Activated T-helper 9 cell treated with anti-CD3 and anti-CD28 coated beads, Interleukin-2, amount 50 U/mL, for 16 hours (primary cell): ENCODE measurements at regions not wholly inside any gene's neighbourhood (a gene's known extent, or its start where the extent isn't known, plus 50 kb on each side); places are given as distances from the start of the nearest gene placed in this dataset.
"Not testable (repeated sequence)": the region's sequence is repeated elsewhere in the genome, so short reads cannot be mapped to it uniquely, and the experiment has no call there.

Experiments used
- DNase-seq: peaks from one replicate; pipeline ENCODE4 v3.0.0-alpha.2; 2020; ENCODE audit warnings: low read depth

DNA sequence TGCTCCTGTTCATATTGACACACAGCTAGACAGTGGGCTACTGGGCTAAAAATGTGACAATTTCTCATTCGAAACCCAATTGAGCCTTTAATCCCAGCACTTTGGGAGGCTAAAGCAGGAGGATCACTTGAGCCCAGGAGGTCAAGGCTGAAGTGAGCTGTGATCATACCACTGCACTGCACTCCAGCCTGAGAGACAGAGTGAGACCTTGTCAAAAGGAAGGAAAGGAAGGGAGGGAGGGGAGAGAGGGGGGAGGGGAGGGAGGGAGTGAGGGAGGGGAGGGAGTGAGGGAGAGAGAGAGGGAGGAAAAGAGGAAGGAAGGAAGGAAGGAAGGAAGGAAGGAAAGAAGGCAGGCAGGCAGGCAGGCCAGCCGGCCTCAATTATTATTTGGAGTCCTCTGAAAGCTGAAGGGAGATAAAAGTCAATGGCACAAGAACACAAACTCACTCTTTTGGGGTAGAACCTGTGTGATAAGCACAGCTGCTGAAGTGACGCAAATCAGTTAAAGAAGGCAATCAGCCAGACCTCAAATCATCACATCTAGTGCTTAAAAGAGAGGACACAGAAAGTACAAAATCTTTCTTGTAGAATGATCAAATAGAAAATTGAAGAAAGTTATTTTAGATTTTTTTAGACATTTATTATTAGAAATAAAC, 98.1 kb downstream of the CCDC71L start:
- no peak for DNase-seq

DNA sequence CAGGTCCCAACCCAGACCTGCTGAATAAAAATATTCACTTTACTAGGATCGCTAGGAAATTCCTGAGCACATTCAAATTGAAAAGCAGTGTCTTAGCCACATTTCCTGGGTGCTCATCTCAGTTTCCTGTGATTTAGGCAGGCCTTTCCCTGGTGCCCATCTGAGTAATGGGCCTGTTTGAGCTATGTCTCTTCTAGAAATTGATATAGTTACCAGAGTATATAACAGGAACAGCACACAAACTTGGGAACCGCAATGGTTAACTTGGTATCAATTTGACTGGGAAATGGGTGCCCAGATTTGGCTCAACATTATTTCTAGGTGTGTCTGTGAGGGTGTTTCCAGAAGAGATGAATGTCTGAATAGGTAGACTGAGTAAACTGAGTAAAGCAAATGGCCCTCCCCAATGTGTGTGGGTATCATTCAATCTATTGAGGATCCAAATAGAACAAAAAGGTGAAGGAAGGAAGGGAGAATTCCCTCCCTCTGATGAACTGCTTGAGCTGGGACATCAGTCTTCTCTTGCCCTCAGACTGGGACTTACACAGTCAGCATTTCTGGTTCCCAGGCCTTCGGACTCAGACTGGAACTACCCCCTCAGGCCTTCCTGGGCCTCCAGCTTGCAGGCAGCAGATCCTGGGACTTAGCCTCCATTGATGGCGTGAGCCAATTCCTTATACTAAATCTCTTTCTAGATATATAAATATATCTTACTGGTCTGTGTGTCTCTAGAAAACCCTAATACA, 99.1 kb downstream of the CCDC71L start:
- DNase-seq: no peak

DNA sequence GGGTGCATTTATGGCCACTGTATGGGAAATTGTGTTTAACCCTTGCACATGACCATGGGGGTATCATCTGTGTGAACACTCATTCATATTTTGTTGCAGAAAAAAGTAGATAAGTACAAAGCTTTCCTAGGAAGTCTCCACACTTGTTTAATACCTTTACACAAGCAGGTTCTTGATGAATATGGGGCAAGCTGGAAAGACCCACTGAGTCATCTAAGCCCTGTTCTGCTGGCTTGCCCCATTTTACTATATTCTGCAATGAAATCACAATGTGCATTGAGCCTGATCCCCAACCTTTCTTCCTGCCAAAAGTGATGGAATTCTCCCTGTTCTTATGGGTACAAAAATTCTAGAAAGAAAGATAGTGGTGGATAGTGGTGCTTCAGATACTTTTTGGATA, 99.8 kb downstream of the CCDC71L start:
- no peak for DNase-seq

DNA sequence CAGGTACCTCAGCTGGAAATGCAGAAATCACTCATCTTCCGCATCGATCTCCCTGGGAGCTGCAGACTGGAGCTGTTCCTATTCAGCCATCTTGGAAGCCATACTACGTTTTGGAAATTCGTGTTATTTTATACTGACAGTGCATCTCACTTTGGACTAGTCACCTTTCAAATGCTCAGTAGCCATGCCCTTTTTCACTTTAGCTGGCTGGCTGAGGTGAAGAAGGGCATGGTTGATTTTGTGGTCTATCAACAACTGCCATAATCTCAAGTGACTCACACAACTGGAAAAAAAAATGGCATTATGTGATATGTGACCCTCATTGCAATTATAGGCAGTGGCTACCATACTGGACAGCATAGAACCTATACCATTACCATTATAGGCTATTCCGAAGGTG, 100.5 kb downstream of the CCDC71L start:
- no peak for DNase-seq

DNA sequence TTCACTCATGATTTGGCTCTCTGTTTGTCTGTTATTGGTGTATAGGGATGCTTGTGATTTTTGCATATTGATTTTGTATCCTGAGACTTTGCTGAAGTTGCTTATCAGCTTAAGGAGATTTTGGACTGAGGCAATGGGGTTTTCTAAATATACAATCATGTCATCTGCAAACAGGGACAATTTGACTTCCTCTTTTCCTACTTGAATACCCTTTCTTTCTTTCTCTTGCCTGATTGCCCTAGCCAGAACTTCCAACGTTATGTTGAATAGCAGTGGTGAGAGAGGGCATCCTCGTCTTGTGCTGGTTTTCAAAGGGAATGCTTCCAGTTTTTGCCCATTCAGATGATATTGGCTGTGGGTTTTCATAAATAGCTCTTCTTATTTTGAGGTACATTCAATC, 104.7 kb downstream of the CCDC71L start:
- DNase-seq: not testable (repeated sequence)

DNA sequence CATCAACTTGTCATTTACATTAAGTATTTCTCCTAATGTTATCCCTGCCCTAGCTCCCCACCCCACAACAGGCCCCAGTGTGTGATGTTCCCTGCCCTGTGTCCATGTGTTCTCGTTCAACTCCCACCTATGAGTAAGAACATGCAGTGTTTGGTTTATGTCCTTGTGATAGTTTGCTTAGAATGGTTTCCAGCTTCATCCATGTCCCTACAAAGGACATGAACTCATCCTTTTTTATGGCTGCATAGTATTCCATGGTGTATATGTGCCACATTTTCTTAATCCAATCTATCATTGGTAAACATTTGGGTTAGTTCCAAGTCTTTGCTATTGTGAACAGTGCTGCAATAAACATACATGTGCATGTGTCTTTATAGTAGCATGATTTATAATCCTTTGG, 106.3 kb downstream of the CCDC71L start:
- DNase-seq: not testable (repeated sequence)

DNA sequence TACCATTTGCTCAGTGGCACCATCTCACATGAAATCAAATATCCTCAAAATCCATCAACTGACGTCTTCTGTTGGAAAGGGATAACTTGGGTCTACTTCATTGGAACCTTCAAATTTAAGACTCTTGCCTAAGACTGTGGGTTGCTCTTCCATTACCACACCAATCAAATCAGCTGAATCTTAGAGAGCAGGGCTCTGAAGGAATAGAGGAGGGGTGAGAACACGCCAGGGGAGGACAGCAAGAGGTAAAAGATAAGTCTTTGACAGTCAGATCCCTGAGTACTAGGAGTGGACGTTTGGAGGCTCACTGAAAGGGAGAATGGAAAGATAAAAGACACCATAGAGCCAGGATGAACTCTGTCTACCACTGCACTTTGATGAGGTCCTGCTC, 107.5 kb downstream of the CCDC71L start:
- no peak for DNase-seq

DNA sequence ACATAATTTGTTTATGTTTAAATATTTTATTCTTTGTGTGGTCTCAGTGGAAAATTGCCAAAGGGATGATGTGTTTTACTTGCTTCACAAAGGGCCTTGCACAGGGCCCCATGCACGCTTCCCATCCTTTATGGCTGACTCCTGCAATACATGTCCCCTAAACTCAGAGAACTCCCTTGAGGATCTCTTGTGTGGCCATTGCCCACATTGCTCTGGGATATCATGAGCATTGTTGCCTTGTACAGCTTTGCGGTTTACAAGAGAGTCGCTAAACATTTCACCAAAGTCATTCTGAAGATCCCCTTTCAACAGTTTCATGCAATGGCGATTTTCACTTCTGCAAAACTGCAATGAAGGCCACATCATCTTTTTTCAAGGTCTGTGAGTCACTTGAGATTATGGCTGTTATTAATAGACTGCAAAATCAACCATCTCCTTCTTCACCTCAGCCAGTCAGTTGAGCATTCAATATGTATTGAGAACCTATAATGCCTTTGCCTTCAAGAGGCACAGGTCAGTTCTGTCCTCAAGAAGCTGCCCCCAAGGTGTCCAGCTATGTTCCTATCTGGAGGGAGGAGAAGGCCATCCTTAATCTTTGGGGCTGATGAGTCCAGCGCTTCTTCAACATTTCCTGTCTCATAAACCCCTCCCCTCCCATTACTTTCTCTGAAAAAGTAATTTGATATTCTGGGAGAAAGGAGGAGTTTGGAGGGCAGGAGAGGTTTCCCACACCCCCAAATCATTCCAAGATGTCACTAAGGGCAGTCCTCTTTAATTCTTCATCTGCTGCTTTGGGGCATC, 108.1 kb downstream of the CCDC71L start:
- no peak for DNase-seq

DNA sequence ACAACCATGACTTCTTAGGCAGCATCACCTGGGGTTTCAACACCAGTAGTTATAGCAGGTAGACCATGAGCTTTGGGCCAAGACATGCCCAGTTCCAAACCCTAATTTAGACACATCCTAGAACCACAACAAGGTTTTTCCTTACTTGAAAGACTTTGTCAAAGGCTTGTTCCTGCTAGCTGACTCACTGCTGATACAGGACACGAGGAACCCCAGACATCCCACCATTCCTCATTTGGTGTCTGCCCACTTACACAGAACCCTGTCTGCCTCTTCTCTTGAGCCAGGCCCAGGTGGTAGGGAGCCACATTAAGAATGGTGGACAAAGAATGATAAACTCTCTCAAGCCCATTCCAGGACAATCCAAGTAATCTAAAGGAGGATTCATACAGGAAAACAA, 109.0 kb downstream of the CCDC71L start:
- no peak for DNase-seq

DNA sequence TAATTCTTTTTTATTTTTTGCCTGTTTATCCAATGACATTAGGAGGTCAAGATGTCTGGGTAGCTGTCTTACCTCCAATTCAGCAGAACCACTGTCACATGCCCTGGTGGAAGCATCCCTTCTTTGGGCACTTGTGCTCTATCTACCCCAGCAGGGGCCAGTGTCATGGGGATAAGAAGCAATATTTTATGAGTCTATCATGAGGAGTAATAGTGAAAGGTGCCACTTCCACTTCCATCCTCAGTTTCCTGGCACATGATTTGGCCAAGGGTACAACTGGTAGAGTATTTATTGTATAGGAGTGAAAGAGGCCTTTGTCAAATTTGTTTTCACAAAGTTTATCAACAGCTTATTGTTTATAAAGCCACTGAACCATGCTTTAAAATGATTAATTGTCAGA, 112.5 kb downstream of the CCDC71L start:
- DNase-seq: no peak

DNA sequence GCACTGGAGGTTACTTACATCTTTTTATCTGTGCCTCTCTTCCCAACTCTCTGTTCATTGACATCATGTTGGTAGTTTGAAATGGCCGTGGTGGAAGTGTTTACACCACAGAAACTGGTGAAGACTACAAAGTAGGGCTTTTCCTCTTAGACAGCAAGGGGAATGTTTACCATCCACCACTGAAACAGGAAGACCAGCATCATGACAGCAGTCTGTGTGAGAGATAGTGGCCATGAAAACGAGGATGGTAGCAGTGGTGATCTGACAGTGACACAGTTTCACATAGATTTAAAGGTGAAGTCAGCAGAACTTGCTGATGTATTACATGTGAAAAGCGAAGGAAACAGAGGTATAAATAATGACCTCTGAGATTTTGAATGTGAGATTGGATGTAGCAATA, 115.7 kb downstream of the CCDC71L start:
- DNase-seq: no peak

DNA sequence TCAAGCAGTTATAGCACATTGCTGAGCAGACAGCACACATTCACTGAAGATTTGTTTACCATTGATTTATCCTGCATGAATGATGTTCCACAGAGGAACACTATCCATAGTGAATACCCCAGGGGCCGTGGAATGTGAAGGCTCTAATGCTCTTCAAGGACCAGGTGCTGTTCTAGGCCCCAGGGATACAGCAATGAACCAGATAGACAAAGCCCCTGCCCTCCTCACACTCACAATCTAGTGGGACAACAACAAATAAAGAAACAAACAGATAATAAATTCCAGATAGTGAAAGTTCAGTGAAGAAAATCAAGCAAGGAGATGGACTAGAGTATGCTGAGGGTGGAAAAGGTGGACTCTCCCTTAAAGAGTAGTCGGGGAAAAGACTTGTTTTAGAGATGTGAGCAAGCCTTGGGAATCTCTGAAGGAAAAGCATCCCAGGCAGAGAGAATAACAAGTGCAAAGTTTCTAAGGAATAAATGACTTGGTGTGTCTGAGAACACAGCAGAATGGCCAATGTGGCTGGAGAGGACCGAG, 117.7 kb downstream of the CCDC71L start:
- no peak for DNase-seq

DNA sequence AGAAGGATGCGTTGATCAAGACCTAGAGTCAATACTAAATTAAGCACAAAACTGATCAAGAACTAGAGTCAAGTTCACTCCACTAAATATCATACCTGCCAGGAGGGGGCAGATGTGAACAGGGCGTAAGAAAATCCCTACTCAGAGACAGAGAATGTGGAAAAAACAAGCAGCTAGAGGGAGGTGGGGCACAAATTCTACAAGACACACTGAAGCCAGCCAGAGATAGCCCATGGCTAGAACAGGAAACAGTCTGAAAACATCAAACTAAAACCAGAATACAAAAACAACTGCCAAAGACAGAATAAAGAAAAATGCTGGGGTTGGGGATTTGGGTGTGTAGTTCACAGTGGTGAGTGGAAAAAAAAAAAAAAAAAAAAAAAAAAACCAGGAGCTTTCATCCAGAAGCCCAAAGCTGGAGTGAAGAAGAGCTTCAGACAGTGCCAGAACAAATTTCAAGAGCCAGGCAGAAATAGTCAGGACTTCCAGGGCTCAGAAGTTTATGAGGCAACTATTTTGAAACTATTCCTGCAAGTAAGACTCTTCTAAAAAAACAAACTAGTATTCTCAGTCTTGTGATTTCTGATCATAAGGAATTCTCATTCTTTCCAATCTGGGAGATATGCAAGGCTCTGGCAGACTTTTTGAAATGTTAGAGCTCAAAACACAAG, 118.3 kb downstream of the CCDC71L start:
- peak; percentile 0 for DNase-seq

DNA sequence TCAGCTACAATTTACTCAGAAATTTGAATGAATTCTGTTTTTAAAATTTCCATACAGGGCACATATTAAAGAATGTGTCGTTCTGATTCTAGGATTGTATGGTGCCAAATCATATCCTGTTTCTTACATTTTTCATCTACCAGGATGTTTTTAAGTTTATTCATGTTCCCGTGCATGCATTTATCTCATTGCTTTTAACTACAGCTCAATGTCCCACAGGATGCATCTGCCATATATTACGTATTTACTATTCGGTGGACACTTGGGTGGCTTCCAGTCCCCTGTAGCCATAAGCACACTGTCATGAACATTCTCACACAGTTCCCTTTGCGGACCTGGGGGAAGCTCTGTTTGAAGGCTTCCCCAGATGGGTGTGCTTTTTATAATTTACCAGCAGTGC, 122.3 kb downstream of the CCDC71L start:
- DNase-seq: no peak

DNA sequence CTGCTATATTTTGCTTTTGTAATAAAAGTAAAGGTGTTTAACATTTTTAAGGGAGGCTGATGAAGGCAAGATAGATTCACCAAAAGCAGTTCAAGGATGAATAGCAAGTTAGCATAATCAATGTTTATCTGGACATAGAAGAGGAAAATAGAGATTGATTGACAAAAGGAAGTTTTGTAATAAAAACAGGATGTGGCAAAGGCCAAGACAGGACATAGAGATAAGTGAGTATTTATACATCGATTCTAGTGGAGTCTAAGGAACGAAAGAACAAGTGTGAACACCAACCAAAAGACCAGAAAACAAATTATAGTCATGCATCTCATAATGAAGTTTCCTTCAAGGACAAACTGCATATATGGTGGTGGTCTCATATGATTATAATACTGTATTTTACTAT, 123.8 kb downstream of the CCDC71L start:
- DNase-seq: no peak

DNA sequence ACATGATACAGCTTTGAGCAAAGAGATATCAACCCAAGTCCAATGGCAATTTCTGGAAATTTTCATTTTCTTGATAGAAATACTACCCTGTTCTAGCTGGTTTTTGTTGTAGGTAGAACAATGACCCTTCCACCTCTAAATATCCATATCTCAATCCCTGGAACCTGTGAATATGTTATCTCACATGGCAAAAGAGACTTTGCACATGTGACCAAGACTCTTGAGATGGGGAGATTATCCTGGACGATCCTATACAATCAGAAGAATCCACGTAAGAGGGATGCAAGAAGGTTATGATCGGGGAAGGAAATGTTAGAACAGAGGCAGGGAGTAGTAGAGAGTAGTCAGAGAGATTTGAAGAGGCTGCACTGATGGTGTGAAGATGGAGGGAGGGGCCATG, 124.9 kb downstream of the CCDC71L start:
- no peak for DNase-seq

DNA sequence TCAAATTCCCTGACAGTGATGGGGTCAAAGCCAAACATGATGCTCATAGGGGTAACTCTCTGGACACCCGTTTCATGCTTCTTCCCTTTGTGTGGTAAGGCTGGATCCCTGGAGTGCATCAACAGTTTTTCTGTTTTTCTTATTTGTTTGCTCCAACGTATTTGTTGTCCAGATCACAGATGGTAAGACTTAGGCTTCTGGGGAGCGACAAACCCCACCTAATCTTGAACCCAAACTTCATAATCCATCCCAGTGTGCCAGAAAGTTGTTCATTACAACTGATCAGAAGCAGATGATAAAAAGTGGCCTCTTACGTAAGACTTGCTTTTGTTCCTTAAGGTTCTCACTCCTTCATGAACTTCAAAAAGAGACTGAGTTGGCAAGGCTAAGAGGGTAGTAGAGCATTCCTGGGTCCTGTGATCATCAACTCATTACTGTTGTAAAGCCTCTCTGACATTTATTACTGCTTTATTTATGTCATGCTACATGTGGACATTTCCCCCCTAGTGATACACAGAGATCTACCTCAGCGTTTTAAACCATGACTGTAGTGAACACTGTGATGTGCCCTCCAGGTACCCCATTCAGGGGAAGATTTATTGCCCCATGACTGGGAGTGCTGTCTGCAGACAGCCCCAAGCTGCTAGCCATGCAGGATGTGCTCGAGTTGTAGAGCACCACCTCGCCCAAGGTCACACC, 125.6 kb downstream of the CCDC71L start:
- DNase-seq: no peak

DNA sequence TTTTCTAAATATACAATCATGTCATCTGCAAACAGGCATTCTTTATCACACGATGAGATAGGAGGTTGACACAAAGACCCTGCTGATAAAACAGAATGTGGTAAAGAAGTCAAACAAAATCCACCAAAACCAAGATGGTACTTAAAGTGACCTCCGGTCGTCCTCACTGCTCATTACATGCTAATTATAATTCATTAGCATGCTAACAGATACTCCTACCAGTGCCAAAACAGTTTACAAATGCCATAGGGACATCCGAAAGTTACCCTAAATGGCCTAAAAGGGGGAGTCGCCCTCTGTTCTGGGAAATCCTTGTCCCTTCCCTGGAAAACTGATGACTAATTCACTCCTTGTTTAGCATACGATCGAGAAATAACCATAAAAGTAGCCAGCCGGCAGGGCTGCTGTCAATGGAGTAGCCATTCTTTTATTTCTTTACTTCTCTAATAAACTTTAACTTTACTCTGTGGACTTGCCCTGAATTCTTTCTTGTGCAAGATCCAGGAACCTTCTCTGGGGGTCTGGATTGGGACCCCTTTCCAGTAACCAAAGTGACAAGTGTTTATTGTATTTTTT, 126.6 kb downstream of the CCDC71L start:
- DNase-seq: no peak

DNA sequence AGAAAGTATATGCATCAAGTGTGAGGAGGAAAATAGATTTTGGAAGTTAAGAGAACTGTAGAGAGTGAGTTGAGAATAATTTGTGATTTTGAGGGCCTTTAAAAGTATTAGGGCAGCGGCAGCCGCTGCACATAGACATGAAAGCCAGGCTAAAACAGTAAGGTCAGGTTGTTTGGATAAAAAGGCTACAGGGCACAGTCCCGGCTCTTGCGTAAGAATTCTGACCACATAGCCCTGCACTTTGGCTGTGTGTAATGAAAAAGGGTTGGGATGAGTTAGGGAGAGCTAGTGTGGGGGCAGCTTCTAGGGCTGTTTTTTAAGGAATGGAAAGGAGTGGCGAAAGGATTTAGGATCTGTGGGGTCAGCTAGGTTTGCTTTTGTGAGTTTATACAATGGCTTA, 130.8 kb downstream of the CCDC71L start:
- DNase-seq: not testable (repeated sequence)

DNA sequence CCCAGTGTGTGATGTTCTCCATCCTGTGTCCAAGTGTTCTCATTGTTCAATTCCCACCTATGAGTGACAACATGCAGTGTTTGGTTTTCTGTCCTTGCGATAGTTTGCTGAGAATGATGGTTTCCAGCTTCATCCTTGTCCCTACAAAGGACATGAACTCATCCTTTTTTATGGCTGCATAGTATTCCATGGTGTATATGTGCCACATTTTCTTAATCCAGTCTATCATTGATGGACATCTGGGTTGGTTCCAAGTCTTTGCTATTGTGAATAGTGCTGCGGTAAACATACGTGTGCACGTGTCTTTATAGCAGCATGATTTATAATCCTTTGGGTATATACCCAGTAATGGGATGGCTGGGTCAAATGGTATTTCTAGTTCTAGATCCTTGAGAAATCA, 134.3 kb downstream of the CCDC71L start:
- DNase-seq: not testable (repeated sequence)

DNA sequence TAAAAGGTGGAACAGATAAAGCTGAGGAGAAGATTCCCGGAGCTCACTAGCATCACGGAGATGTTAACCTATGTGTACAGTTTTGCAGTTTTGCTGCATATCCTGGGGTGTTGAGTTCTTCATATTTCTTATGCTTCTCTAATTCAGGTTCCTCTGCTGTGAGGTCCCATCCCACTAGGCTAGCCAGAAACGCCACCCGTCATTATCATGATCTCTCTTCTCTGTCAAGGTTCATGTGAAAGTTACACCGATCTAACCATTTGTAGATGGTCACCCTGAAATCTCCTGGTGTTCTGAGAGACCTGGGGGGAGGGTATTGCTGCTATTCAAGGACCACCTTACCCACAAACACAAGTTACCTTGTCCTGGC, 136.3 kb downstream of the CCDC71L start:
- DNase-seq: no peak
